ENCODE measurements at regions not wholly inside any gene's neighbourhood (a gene's known extent, or its start where the extent isn't known, plus 50 kb on each side); places are given as distances from the start of the nearest gene placed in this dataset.
"Not testable (repeated sequence)": the region's sequence is repeated elsewhere in the genome, so short reads cannot be mapped to it uniquely, and the experiment has no call there.

DNA sequence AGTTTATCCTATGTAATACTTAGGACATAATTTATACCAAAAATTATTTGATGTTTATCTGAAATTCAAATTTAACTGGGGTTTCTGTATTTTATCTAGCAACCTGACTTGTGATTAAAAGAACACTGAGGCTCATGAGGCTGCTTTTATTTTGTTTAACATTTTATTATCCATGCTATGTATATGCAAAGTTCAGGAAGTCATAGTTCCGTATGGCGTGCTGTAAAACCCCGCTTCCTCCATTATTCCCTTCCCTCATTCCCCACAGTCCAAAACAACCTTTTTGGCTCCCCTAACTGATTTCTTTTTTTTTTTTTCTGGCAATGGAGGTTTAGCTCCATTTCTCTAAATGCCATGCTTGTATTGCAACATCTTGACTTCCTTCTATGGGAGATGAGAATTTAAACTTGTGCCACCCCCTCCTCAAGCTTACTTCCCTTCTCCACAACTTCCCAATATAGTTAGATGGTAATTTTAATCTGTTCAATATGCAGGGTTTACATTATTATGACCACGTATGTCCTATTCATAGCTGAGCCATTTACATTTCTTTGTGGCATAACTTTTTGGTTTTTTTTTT, 138.0 kb upstream of the DNAH14 start:
- DNase-seq: no peak

- no peak for DNase-seq
Observed at GRCh38 chr1:224795591-224795990, 133.9 kb upstream of the DNAH14 start.

DNA sequence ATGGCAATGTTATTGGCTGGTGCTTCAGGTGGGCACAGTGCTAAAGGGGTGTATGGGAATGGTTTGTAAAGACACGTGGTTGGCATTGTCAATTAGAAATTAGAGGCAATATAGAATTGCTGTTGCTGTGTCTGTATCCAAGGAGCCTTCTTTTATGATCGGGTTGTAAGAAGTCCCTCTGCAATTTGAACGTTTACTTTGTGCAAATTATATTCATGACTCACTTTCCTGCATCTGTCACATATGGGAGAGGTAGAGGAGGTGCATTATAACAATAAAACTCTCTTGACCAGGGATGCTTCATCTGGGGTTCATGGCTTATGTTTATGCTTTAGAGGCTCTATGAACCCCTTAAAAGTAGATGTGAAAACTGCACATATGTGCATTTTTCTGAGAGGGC, 130.4 kb upstream of the DNAH14 start:
- DNase-seq: no peak

GRCh38 chr1:224800486-224801119, 128.9 kb upstream of the DNAH14 start:
- no peak for DNase-seq

DNA sequence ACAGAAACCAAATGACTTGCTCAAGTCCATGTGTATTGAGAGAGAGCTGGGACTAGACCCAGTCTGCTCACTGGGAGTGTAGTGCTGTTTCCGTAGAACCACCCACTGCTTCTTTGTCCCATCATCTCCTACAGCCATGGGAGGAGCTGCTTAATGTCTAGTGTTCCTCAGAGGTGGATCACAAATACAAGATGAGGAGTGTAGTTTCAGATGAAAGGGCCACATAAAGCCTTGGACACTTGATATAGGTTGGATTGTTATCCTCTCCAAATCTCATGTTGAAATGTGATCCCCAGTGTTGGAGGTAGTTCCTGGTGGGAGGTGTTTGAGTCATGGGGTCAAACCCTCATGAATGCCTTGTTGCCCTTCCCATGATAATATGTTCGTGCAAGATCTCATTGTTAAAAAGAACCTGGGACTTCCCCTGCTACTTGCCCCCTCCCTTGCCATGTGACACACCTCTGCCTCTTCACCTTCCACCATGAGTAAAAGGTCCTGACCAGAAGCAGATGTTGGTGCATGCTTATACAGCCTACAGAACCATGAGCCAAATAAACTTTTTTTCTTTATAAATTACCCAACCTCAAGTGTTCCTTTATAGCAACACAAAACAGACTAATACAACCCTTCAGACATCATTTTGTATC, 127.5 kb upstream of the DNAH14 start:
- DNase-seq: no peak

DNA sequence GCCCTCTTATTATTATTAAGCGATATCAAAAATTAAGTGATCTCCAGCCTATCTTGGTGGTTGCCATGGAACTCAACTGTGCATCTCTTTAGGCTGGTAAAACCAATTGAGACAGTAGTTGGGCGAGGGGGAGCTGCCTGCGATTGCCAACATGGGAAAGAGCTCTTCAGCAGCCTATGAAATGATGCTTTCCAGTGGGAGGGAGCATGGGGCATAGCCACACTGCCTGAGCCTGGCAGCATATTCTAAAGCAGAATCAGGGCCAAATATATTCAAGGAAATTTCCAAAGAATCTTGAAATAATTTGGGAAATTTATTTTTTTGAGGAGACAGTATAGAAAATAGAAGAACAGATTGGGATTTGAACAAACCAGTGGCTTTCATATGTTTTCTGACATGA, 126.9 kb upstream of the DNAH14 start:
- no peak for DNase-seq

DNA sequence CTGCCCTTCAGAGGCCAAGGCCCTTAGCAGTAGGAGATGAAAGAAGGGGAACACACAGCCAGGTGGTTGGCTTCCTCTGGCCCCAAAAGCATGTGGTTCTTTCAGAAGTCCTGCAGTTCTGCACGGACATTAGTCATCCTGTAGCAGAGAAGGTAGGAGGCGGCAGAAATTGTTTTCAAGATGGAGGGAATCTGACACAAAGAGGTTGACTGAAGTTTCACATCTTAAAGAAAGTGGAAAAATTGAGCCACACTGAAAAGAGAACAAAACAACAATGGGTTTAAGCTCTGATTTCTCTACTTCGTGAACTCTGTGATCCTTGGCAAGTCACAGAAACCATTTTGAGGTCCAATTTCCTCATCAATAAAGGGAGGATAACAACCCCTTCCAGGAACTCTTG, 125.3 kb upstream of the DNAH14 start:
- DNase-seq: no peak

- DNase-seq: no peak
Observed at GRCh38 chr1:224805889-224806288, 123.6 kb upstream of the DNAH14 start.

- DNase-seq: no peak
Observed at GRCh38 chr1:224809137-224809536, 120.3 kb upstream of the DNAH14 start.

DNA sequence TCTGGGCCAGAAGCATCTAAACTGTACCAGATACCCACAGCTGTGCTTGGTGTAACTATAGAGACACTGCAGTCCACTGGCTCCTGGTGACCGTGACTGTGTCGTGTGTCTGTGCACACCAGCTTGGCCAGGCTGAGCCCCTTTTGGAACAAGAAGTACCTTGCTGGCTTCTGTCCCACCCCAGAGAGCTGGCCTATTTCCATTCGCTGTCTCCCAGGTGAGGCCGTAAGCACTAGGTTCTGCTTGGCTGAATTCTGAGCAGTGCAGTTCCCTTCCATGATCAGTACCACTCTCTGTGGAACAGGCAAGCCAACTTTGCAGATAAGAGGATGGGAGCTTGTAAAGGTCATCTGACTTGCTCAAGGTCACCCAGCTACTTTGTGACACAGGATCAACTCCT, 119.9 kb upstream of the DNAH14 start:
- no peak for DNase-seq

DNA sequence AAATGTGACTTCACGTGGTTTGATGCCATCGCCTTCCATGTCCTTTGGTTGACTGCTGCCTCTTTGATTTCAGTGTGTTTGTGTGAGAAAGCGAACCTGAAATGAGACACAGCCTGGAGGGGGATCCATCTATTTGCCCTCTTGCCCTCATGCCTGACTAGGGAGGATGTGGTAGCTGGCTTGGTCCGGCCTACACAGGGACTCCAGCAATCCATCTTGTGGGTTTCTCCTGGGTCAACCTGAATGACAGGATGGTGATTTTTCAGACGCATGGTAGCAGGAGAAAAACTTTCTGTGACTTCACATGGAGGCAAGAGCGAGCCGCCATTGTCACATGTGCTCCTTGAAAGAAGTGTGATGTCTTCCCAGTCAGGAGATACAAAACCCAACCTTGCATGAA, 117.9 kb upstream of the DNAH14 start:
- no peak for DNase-seq

- DNase-seq: no peak
Observed at GRCh38 chr1:224815647-224816046, 113.8 kb upstream of the DNAH14 start.

- DNase-seq: no peak
Observed at GRCh38 chr1:224816062-224816461, 113.4 kb upstream of the DNAH14 start.

- no peak for DNase-seq
Observed at GRCh38 chr1:224817382-224817781, 112.1 kb upstream of the DNAH14 start.

GRCh38 chr1:224819861-224820260, 109.6 kb upstream of the DNAH14 start:
- DNase-seq: no peak

DNA sequence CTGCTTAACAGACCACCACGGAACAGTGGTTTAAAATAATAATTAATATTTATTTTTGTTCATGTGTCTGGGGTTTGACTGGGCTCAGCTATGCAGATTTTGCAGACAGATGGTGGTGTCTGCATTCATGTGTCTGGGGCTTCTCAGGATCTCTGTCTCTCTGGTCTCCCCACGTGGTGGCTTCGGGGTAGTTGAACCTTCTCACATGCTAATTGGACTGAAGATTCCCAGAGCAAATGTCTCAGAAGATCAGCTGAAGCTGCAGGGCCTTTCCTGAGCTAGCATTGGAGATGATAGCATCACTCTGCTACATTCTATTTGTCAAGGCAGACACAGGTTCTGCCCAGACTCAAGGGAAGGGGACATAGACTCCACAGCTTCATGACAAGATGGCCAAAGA, 109.1 kb upstream of the DNAH14 start:
- no peak for DNase-seq

- not testable (repeated sequence) for DNase-seq
Observed at GRCh38 chr1:224821751-224822150, 107.7 kb upstream of the DNAH14 start.

- no peak for DNase-seq
Observed at GRCh38 chr1:224825525-224826000, 103.9 kb upstream of the DNAH14 start.

- DNase-seq: no peak
Observed at GRCh38 chr1:224828691-224829090, 100.8 kb upstream of the DNAH14 start.

DNA sequence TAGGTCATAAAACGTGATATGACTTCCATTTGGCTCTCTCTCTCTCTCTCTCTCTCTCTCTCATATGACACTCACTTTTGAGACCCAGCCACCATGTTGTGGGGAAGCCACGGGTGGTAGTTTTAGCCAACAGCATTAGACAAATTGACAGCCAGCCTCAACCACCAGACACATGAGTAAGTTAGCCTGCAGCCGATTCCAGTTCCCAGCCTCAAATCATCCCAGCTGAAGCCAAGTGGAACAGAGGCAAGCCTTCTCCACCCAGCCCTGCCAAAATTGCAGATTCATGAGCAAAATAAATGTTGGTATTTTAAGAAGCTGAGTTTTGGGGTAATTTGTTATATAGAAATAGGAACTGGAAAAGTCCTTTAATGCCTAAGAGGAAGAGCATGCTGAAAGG, 98.0 kb upstream of the DNAH14 start:
- DNase-seq: no peak

DNA sequence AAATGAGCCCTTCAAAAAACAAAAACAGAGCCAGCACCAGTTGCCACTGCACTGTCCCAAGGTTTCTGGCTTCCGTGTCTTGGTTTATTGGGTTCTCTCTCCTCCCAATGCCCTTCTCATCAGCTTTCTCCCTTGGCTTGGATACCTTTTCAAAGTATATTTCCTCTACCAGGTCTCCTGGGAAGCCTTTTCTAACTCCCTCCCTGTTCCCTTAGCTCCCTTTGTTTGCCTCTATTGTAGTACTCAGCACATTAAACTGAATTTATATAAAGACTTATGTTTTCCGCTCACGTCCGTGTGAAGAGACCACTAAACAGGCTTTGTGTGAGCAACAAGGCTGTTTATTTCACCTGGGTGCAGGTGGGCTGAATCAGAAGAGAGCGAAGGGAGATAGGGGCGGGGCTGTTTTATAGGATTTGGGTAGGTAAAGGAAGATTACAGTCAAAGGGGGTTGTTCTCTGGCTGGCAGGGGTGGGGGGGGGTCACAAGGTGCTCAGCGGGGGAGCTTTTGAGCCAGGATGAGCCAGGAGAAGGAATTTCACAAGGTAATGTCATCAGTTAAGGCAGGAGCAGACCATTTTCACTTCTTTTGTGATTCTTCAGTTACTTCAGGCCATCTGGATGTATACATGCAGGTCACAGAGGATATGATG, 89.7 kb upstream of the DNAH14 start:
- not testable (repeated sequence) for DNase-seq

DNA sequence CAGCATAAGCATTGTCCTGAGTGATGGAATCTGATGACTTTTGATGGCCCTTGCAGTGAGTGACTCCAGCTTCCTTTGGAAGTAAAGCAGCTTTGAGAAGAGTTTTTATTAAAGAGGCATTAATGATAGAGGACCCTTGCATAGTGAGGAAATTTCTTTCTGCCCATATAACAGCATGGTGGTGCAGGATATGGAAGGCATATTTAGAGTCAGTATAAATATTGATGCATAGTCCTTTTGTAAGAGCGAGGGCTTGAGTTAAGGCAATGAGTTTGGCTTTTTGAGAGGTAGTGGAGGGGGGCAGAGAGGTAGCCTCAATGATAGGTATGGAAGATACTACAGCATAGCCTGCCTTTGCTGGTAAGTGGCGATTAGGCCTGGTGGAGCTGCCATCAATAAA, 87.7 kb upstream of the DNAH14 start:
- DNase-seq: not testable (repeated sequence)

GRCh38 chr1:224846119-224846907, 83.2 kb upstream of the DNAH14 start:
- DNase-seq: no peak
